IPS DF 4.7 (cell line): ENCODE measurements at regions not wholly inside any gene's neighbourhood (a gene's known extent, or its start where the extent isn't known, plus 50 kb on each side); places are given as distances from the start of the nearest gene placed in this dataset.
A peak's percentile ranks its signal among the peaks of the same experiment; 100 is the strongest.
"Not testable (repeated sequence)": the region's sequence is repeated elsewhere in the genome, so short reads cannot be mapped to it uniquely, and the experiment has no call there.

Experiments
- DNase-seq: peaks from one replicate; pipeline ENCODE4 v3.0.0-alpha.2; 2013; ENCODE audit warnings: low spot score; ENCODE audit errors: extremely low read depth

GRCh38 chr3:191737742-191738141, 276.8 kb downstream of the PYDC2 start:
- DNase-seq: no peak

GRCh38 chr3:191740712-191741111, 279.7 kb downstream of the PYDC2 start:
- DNase-seq: no peak

GRCh38 chr3:191741847-191742350, 280.9 kb downstream of the PYDC2 start:
- not testable (repeated sequence) for DNase-seq

DNA sequence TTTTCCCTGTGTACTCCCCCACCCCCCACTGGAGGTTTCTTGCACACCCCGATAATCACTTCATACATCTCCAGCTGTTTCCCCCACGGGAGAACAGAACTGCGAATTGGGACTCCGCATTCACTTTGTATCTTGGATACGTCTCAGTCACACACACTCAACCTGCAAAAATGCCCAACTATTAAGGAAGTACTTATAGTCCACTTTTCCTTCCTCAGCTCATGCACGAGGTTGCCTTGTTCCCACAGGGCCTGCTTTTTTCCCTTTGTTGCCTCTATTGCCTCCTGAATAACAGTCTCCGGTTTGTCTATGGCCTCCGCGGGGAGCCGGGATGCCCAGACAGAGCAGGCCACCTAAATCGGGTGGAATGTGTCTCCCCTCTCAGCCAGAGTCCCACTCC, 282.3 kb downstream of the PYDC2 start:
- DNase-seq: no peak

- no peak for DNase-seq
Measured at GRCh38 chr3:191750618-191751017, 289.7 kb downstream of the PYDC2 start.

- DNase-seq: no peak
Measured at GRCh38 chr3:191753196-191753595, 292.2 kb downstream of the PYDC2 start.

GRCh38 chr3:191761906-191762305, 300.9 kb downstream of the PYDC2 start:
- DNase-seq: no peak

DNA sequence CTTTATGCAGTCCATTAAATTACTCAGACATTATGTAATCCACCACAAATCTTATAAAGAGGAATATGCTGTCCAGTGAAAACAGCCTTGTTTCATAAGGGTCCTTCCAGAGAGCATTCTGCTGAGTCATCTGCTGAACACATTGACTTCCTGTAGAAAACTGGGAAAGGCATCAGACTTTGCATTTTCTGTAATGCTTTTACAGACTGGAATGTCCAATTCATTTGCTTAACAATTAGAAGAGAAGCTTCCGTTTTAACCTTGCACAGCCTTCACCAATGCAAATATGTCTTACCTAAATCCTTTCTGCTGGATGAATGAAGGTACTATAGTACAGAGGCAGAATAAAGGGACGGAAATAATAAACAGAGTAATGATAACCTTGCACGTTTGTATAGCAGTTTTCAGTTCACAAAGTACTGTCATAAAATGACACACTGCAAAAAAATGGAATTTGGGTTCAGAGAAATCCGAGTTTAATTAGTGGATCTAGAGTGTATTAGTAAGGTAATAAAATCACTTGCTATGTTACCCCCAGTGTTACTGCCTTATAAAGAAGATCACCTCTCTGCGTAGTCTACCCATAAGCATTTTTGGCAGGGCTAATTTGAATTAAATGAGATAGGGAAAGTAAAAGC, 301.5 kb downstream of the PYDC2 start:
- DNase-seq: peak; percentile 30

GRCh38 chr3:191768421-191768820, 307.5 kb downstream of the PYDC2 start:
- DNase-seq: no peak

DNA sequence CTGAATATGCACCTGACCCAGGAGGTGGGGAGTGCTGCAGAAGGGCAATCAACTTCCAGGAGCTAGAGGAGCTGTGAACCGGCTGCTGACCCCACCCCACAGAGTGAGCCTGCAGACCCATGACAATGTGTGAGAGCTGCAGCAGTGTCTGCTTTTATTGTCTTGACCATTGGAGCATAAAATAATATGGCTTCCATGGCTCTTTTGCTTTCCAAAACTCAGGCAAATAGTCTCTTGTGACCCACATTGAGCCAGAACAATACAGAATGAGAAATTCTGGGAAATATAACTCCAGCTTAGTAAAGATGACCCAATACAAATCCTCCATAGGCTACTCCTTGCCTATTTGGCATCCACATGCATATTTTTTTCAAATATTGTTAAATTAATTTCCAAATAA, 309.6 kb downstream of the PYDC2 start:
- DNase-seq: no peak

- no peak for DNase-seq
Measured at GRCh38 chr3:191774485-191774884, 313.5 kb downstream of the PYDC2 start.

DNA sequence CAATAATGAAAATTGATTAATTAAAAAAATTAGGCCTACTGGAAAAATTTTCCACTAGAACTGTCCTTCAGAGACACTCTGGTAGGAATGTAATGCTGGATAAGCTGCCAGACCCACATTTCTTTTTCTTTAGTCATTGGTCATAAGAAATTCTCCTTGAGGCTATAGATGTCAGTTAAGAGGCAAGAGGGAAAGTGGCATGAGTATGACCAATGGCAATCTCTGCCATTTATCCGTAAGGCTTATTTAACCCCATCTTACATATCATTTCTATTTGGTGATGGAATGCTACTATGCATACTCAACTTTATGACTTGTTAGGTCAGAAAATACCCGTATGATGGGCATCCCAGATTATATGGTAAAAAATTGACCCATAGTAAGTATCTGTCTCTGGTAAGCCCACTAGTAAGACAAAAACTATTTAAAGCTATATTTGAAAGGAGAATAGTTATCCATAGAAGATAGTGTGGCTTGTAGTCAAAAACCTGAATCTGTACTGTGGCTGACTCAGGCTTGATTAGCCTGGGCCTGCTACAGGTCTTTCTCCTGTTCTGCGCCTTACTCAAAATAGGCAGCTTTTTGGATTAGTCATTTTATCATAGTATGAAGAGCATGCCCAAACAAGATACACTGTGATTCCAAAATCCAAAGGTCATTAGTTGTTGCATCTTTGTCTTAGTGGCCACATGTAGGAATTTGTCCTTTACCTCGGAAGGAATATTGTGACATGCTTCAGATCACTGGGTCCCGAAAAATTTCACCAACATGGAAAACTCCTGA, 314.7 kb downstream of the PYDC2 start:
- no peak for DNase-seq

DNA sequence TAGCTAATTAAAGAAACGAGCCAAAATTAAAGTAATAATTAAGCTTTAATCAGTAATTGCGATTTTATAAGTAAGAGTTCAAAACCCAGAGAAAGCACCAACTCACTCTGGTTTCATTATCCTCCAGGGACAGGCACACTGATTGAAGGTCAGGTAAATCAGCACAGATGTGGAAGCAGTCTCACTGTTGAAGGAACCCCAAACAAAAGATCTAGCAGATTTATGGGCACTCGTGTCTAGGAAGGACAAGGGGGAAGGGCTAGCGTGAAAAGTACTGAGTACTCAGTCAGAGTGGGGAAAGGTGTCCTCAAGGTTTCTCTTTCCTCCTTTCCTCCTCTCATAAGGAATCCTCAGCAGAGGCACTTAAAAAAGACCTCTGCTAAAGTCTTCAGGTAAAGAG, 320.1 kb downstream of the PYDC2 start:
- DNase-seq: no peak

- no peak for DNase-seq
Measured at GRCh38 chr3:191783024-191783423, 322.1 kb downstream of the PYDC2 start.

- no peak for DNase-seq
Measured at GRCh38 chr3:191790934-191791333, 330.0 kb downstream of the PYDC2 start.

DNA sequence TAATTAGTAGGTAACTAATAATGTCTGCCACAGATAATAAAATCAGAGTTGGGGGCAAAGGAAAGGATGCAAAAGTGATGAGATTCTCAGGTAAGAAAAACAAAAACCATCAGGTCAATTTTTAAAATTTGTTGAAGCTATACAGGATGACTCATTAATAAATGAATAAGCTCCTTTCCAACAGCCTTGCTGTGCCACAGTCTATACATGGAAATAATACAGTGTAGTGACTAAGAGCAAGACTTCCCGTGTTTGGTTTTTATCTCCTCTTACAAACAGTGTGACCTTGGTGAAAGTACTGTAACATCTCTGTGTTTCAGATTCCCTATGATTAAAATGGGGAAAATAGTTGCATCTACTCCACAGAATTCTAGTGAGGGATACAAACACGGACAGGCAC, 331.6 kb downstream of the PYDC2 start:
- no peak for DNase-seq

DNA sequence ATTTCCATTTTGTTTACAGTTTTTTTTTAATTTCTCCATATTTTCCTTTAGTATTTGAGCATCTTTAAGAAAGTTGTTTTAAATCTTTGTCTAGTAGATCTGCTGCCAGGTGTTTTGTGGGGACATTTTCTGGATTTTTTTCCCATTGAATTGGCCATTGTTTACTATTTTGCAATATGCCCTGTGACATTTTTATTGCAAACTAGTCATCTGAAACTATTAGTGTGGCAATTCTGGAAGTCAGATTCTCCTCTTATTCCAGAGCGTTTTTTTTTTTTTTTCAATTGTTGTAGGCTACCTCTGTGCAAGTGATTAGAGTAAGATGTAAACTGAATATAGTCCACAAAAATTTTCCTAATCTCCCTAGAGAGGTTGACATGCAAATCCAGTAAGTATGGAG, 334.2 kb downstream of the PYDC2 start:
- no peak for DNase-seq

DNA sequence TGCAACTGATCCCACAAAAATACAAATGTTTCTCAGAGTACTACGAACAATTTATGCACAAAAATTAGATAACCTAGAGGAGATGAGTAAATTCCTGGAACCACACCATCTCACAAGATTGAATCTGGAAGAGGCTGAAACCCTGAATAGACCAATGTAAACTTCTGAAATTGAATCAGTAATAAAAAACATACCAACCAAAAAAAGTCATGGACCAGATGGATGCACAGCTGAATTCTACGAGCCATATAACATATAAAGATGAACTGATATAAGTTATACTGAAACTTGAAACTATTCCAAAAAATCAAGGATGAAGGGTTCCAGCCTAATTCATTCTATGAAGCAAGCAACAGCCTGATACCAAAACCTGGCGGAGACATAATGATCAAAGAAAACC, 336.3 kb downstream of the PYDC2 start:
- no peak for DNase-seq

- no peak for DNase-seq
Measured at GRCh38 chr3:191802671-191803070, 341.7 kb downstream of the PYDC2 start.

DNA sequence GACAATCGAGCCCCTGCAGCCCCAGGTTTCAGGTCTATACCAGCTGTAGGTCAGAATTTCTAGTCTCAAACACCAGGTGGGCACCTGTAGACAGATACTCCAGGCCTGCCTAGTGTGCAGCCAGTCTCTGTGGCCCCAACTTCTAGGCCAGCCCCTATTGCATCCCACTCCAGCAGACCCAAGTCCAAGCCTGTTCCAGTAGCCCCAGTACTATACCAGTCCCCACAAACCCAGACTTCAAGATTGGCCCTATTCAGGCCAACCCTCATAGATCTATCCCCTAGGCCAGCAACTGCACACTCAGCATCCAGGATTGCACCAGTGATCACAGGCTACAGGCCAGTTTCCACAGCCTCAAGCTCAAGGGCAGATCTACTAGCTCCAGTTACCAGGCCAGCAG, 344.0 kb downstream of the PYDC2 start:
- DNase-seq: no peak

DNA sequence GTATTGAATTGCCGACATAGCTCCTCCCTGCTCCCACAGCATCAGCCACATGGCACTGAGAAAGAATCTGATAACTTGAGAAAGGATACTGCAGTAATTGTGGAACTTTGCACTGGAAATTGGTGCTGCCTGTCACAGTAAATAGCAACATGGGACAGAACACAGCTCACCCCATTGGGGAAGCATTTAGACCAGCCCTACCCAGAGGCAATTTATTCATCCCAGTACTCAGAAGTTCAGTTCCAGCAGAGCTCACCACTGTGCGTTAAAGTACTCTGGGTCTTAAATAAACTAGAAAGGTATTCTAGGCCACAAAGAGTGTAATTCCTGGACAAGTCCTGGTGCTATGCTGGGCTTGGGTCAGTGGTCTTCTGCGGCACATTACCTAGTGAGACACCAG, 347.1 kb downstream of the PYDC2 start:
- DNase-seq: no peak

DNA sequence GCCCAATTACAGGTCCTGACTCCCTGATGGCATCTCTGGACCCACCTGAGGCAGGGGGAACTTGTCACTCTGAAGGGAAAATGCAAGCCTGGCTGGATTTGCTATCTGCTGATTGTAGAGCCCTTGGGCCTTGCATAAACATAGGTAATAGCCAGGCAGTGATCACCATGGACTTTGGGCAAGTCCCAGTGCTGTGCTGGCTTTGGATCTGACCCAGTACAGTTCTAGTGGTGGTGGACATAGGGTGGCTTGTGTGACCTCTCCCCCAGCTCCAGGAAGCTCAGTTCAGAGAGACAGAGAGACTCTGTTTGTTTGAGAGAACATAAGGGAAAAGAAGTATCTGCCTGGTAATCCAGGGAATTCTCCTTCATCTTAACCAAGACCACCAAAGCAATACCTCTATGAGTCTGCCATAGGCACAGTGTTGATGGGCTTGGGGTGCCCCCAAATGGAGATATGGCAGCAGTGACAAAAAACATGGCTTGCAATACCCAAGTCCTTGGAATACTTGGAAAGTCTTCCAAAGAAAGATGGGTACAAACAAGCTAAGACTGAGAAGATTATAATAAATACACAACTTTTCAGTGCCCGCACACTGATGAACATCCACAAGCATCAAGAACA, 348.5 kb downstream of the PYDC2 start:
- peak; percentile 14 for DNase-seq
